GM12878 (cell line): ENCODE measurements at regions not wholly inside any gene's neighbourhood (a gene's known extent, or its start where the extent isn't known, plus 50 kb on each side); places are given as distances from the start of the nearest gene placed in this dataset.
"Not testable (repeated sequence)": the region's sequence is repeated elsewhere in the genome, so short reads cannot be mapped to it uniquely, and the experiment has no call there.

Experiments used
- ATAC-seq: fragments of 200-7000 bp; cut with Tn5 transposase; 3 replicates; pipeline ENCODE4 v1.9.1; 2020; ENCODE audit warnings: mild to moderate bottlenecking, moderate library complexity
- BruUV-seq: library from RNA; stranded (reverse); fragments of 400-500 nt; replicated peaks from 2 replicates; lab custom pipeline; 2021; lab: Mats Ljungman, UMichigan
- CTCF ChIA-PET: fragments of 300-600 bp; sonication (Branson Sonifier 250); formaldehyde crosslinking; extraction: SDS; loops from one replicate; lab custom pipeline; 2021; ENCODE audit warnings: inconsistent platforms; lab: Yijun Ruan, JAX
- POLR2A ChIA-PET: fragments of 350-600 bp; formaldehyde crosslinking; extraction: SDS; loops from one replicate; lab custom pipeline; 2021; ENCODE audit warnings: inconsistent platforms; lab: Charles Lee
- RAD21 ChIA-PET: fragments of 300-600 bp; sonication (Branson Sonifier 250); formaldehyde crosslinking; loops from one replicate; lab custom pipeline; 2023; ENCODE audit warnings: antibody characterized with exemption; ENCODE audit not compliant: unreplicated experiment; lab: Charles Lee
- SMC1A ChIA-PET: fragments of 300-600 bp; sonication (Branson Sonifier 250); formaldehyde crosslinking; loops from one replicate; lab custom pipeline; 2023; ENCODE audit not compliant: unreplicated experiment, uncharacterized antibody; lab: Charles Lee
- DNase-seq: peaks from one replicate; pipeline ENCODE4 v3.0.0-alpha.2; 2011; ENCODE audit warnings: low read depth, low spot score
- FAIRE-seq: peaks from 3 replicates; lab custom pipeline; 2011; peaks lifted over from hg19 to GRCh38; lab: Jason Lieb, UNC
- H2AFZ ChIP-seq: 2 replicates; pipeline ENCODE4 v1.6.0; 2011; ENCODE audit warnings: low read depth, low read length, control low read depth; ENCODE audit not compliant: control insufficient read depth
- H3K27ac ChIP-seq: 2 replicates; pipeline ENCODE4 v1.5.1; 2011; ENCODE audit warnings: control low read depth; ENCODE audit not compliant: control insufficient read depth, insufficient read depth
- H3K27me3 ChIP-seq, 2 experiments: replicated peaks in 1 of 2; 2 replicates each; pipeline versions ENCODE4 v1.6.0 to v1.6.1; 2011; ENCODE audit warnings: low read length in 1 of 2; ENCODE audit not compliant: control insufficient read depth in 2 of 2, insufficient read depth in 2 of 2
- H3K36me3 ChIP-seq, 2 experiments: 2 replicates each; pipeline ENCODE4 v1.5.1; 2011; ENCODE audit warnings: low read length in 1 of 2; ENCODE audit not compliant: control insufficient read depth in 2 of 2, insufficient read depth in 2 of 2
- H3K4me1 ChIP-seq: 2 replicates; pipeline ENCODE4 v1.6.1; 2011; ENCODE audit warnings: mild to moderate bottlenecking, low read length, moderate library complexity, mixed read lengths; ENCODE audit not compliant: control insufficient read depth, insufficient read depth
- H3K4me2 ChIP-seq: 2 replicates; pipeline ENCODE4 v1.6.0; 2011; ENCODE audit warnings: control low read depth; ENCODE audit not compliant: control insufficient read depth, insufficient read depth
- H3K4me3 ChIP-seq: fragments of 200-600 bp; sonication (generic); 2 replicates; pipeline ENCODE4 v1.5.1; 2016
- H3K79me2 ChIP-seq: 2 replicates; pipeline ENCODE4 v1.6.0; 2011; ENCODE audit warnings: low read length; ENCODE audit not compliant: control insufficient read depth, insufficient read depth
- H3K9ac ChIP-seq: 2 replicates; pipeline ENCODE4 v1.8.0; 2011; ENCODE audit warnings: low read length, control low read depth, mixed read lengths; ENCODE audit not compliant: control insufficient read depth, insufficient read depth
- H3K9me3 ChIP-seq: replicated peaks from 3 replicates; pipeline ENCODE4 v1.5.1; 2011; ENCODE audit warnings: mild to moderate bottlenecking, low read length; ENCODE audit not compliant: control insufficient read depth, insufficient read depth
- H4K20me1 ChIP-seq: 2 replicates; pipeline ENCODE4 v1.6.0; 2011; ENCODE audit not compliant: control insufficient read depth, insufficient read depth
- CBX5 ChIP-seq: sonication (generic); IDR thresholded peaks from 2 replicates; pipeline ENCODE4 v1.6.1; 2016; ENCODE audit warnings: low read depth, moderate library complexity, mild to moderate bottlenecking, inconsistent platforms
- EP300 ChIP-seq, 2 experiments: fragments of 150-350 bp in 1 of 2; IDR thresholded peaks; 2 replicates each; pipeline ENCODE4 v1.6.1; 2011 to 2012; ENCODE audit warnings: low read depth in 2 of 2, low read length in 2 of 2, borderline replicate concordance in 1 of 2, improper control_type of control experiment in 1 of 2, inconsistent platforms in 1 of 2; ENCODE audit not compliant: control insufficient read depth in 1 of 2
- FOXK2 ChIP-seq: fragments of 450-650 bp; IDR thresholded peaks from 2 replicates; pipeline ENCODE4 v1.6.1; 2017; ENCODE audit warnings: mild to moderate bottlenecking, moderate library complexity
- MAX ChIP-seq: IDR thresholded peaks from 2 replicates; pipeline ENCODE4 v1.6.1; 2012; ENCODE audit warnings: low read depth, low read length, improper control_type of control experiment
- RAD51 ChIP-seq: fragments of 450-650 bp; IDR thresholded peaks from 2 replicates; pipeline ENCODE4 v1.6.1; 2016; ENCODE audit warnings: moderate library complexity, mild to moderate bottlenecking, inconsistent platforms
- RFX5 ChIP-seq: IDR thresholded peaks from 2 replicates; pipeline ENCODE4 v1.6.1; 2011; ENCODE audit warnings: low read depth, low read length, improper control_type of control experiment
- WGBS: methylation state at CpG from one replicate; pipeline ENCODE4 v1.1.6; 2016; ENCODE audit warnings: low lambda C conversion rate; ENCODE audit not compliant: insufficient replicate concordance, insufficient coverage; ENCODE audit errors: missing lambda C conversion rate; 5-methylcytosine and 5-hydroxymethylcytosine counted together
- in situ Hi-C: fragments of 300-500 bp; cut with MboI; formaldehyde crosslinking; loops from 9 replicates; pipeline ENCODE4 v1.14.3; 2018; ENCODE audit warnings: mixed read lengths
- intact Hi-C: fragments of 100-400 bp; cut with micrococcal nuclease; formaldehyde crosslinking; loops from one replicate; pipeline ENCODE4 v1.14.2; 2022; ENCODE audit not compliant: unreplicated experiment

DNA sequence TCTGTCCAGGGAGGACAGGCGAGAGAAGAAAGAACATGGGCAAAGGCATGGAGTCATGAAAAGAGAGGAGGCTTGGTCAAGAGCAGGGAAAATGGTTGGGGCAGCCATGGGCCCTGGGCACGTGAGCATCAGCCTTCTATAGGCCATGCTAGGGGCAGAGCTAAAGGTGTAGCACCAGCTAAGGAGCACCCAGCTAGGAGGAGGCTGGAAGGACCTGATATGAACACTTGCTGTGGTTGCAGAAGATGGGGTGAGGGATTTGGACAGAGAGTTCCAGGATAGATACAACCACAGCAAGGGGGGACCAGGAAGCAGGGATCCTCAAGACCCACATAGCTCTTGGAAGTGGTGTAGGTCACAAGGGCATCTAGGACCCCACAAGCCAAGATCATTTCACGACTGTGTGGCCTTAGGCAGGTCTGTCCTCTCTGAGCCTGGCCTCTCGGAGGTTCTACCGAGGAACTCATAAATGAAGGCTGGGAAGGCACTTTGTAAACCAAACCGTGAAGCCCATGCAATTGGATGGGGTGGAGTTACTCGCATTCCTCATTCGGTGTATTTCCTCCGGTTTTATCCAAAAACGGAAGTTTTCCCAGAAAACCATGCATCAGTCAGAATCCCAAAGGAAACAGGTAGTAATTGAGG lies 74.0 kb upstream of the TOP1 start:
- Histone ChIP-seq H3K9me3 (no peaks in the 10 kb centered on the region; the same call in 2 of the 3 replicates), H3K36me3 (no peaks in the 10 kb centered on the region), H4K20me1 (no peaks in the 10 kb centered on the region; the same call in 1 of the 2 replicates), H3K4me1 (peaks cover 3% of the 10 kb centered on the region; the same call in 1 of the 2 replicates), H3K9ac (no peak overlapping the region), H3K27me3 (no peaks in the 10 kb centered on the region; a peak in 1 of 4 replicates)
- RAD21 ChIA-PET = no interaction called here
- DNase-seq = no peak
- POLR2A ChIA-PET = no interaction called here
- intact Hi-C loops = no loop called here
- no peak for ATAC-seq
- no TSS peak for BruUV-seq
- no peak for TF ChIP-seq RAD51
- TF ChIP-seq, all 136 proteins: peak for 0
- no peak overlapping the region for H3K4me2 ChIP-seq
- no peak overlapping the region for H3K27ac ChIP-seq
- no peaks in the 10 kb centered on the region for H3K79me2 ChIP-seq
- ChIA-PET SMC1A (interaction anchor here (0.9 kb wide), 1 partner anchor 213 kb away, joined by 3 read pairs; no protein-coding TSS in a partner anchor), CTCF (interaction anchor here (2.3 to 3.0 kb wide), 2 partner anchors 8 to 11 kb away, joined by 8 to 15 read pairs; no protein-coding TSS in a partner anchor)
- WGBS = 48% methylated on average over 10 of the region's 10 CpGs
- no peak overlapping the region for H2AFZ ChIP-seq
- in situ Hi-C loops = no loop called here
- no peak for FAIRE-seq
- H3K4me3 ChIP-seq = no peak overlapping the region

GRCh38 chr20:40955326-40955725 lies 73.3 kb upstream of the TOP1 start:
- DNase-seq (no peak), FAIRE-seq (no peak), ATAC-seq (no peak)
- POLR2A ChIA-PET = no interaction called here
- Histone ChIP-seq H3K9me3 (no peaks in the 10 kb centered on the region; the same call in 2 of the 3 replicates), H3K4me3 (no peak overlapping the region), H3K36me3 (no peaks in the 10 kb centered on the region), H2AFZ (no peak overlapping the region), H3K9ac (no peak overlapping the region), H3K79me2 (no peaks in the 10 kb centered on the region), H3K4me1 (peaks cover 3% of the 10 kb centered on the region; the same call in 1 of the 2 replicates), H3K4me2 (no peak overlapping the region), H3K27ac (no peak overlapping the region), H3K27me3 (no peaks in the 10 kb centered on the region; a peak in 1 of 4 replicates), H4K20me1 (no peaks in the 10 kb centered on the region; the same call in 1 of the 2 replicates)
- 54% methylated on average over 2 of the region's 2 CpGs for WGBS
- CTCF ChIA-PET = interaction anchor here (2.3 to 3.0 kb wide), 2 partner anchors 7 to 10 kb away, joined by 8 to 15 read pairs; no protein-coding TSS in a partner anchor
- in situ Hi-C loops = no loop called here
- intact Hi-C loops = no loop called here
- SMC1A ChIA-PET = interaction anchor here (0.9 kb wide), 1 partner anchor 214 kb away, joined by 3 read pairs; no protein-coding TSS in a partner anchor
- BruUV-seq = no TSS peak
- RAD21 ChIA-PET = no interaction called here
- TF ChIP-seq RFX5 (no peak), EP300 (IDR thresholded peaks at IDR 0.05; ENCODE audit: borderline replicate concordance in 1 of 2, control insufficient read depth in 1 of 2, low read depth in 2 of 2, low read length in 2 of 2) (no peak), FOXK2 (no peak), MAX (no peak), CBX5 (no peak)

DNA sequence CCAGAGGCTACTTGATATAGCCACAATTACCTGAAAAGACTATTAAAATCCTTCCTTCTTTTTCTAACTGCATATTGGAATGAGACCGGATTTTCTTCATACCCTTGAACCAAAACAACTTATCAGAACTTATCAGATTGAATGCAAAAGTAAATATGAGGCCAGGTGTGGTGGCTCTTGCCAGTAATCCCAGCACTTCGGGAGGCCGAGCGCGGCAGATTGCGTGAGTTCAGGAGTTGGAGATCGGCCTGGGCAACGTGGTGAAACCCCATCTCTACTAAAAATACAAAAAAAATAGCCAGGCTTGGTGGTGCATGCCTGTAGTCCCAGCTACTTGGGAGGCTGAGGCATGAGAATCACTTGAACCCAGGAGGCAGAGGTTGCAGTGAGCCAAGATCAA lies 72.8 kb upstream of the TOP1 start:
- DNase-seq, H2AFZ ChIP-seq, SMC1A ChIA-PET, intact Hi-C loops, H3K4me1 ChIP-seq, H3K36me3 ChIP-seq, H3K27me3 ChIP-seq, BruUV-seq, H3K9me3 ChIP-seq, H3K4me3 ChIP-seq, H3K79me2 ChIP-seq, H4K20me1 ChIP-seq, H3K9ac ChIP-seq, ATAC-seq, FAIRE-seq, in situ Hi-C loops, H3K4me2 ChIP-seq, POLR2A ChIA-PET, H3K27ac ChIP-seq: not testable (repeated sequence)
- WGBS = 64% methylated on average over 8 of the region's 8 CpGs
- RAD21 ChIA-PET = interaction anchor here (0.6 kb wide), 1 partner anchor 142 kb away, joined by 3 read pairs; no protein-coding TSS in a partner anchor
- CTCF ChIA-PET = interaction anchor here (0.8 to 1.4 kb wide), 3 partner anchors 8 to 217 kb away, joined by 3 read pairs; no protein-coding TSS in a partner anchor
